RCC 7860 (cell line): ENCODE measurements at regions not wholly inside any gene's neighbourhood (a gene's known extent, or its start where the extent isn't known, plus 50 kb on each side); places are given as distances from the start of the nearest gene placed in this dataset.
"Not testable (repeated sequence)": the region's sequence is repeated elsewhere in the genome, so short reads cannot be mapped to it uniquely, and the experiment has no call there.

Source experiments
- DNase-seq: peaks from one replicate; pipeline ENCODE4 v3.0.0-alpha.2; 2015; ENCODE audit warnings: low spot score
- FAIRE-seq: peaks from 2 replicates; lab custom pipeline; 2012; peaks lifted over from hg19 to GRCh38; lab: Jason Lieb, UNC

- DNase-seq (no peak), FAIRE-seq (no peak)
Measured at GRCh38 chr18:77329651-77330050, 80.0 kb downstream of the GALR1 start.

DNA sequence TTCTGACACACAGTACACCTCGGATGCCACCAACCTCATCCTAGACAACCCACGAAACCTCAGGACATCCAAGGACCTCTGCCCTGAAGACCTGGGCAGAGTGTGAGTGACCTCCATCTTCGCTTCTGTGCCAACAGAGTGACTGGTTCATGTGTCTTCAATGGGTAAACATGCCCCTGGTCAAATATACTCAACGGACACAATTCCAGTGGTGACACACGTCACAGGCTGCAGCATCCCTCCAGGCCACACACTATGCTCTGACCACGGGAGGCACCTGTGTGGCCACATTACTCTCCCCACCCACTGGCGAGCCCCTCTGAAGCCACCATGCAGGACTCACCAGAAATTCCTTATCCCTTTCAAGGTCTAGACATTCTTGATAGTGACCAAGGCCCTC, 85.2 kb downstream of the GALR1 start:
- DNase-seq (no peak), FAIRE-seq (no peak)

GRCh38 chr18:77337604-77338003, 88.0 kb downstream of the GALR1 start:
- no peak for DNase-seq
- no peak for FAIRE-seq

DNA sequence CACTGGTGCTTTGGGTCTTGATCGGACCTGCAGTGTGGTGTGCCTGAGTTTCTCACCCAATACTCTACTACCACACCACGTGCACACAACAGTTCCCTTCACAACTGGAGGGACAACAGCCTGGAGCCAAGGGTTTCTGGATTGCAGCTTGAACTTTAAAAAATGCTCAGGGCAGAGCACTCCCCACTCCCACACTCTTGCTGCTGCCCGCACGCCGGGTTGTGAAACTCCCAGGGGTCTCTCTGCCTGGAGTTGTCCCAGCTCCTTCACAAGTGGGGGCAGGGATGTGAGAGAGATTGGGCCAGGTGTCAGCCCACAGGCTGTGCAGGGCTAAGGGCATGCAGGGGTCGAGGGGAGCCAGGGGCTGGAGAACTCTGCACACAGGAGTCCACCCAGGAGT, 89.4 kb downstream of the GALR1 start:
- FAIRE-seq, result no peak
- DNase-seq, result no peak

DNA sequence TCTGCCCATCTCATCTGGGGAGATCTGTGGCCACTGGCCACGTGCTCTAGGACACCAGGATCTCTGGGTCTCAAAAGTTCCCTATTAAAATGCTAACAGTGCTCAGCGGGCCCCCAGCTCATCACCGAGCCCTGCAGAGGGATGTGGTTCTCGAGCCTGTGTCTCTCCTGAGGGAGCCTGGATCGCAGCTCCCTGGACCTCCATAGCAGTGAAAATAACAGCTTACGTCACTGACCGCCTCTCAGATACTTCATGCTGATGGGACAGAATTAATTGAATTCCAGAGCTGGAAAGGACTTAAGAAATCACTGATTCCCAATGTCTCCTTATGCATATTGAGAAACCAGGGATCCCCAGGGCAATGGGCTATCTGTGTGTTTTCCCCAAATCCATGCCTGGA, 90.0 kb downstream of the GALR1 start:
- no peak for DNase-seq
- FAIRE-seq, result no peak

GRCh38 chr18:77340815-77341214, 91.2 kb downstream of the GALR1 start:
- no peak for DNase-seq
- no peak for FAIRE-seq

DNA sequence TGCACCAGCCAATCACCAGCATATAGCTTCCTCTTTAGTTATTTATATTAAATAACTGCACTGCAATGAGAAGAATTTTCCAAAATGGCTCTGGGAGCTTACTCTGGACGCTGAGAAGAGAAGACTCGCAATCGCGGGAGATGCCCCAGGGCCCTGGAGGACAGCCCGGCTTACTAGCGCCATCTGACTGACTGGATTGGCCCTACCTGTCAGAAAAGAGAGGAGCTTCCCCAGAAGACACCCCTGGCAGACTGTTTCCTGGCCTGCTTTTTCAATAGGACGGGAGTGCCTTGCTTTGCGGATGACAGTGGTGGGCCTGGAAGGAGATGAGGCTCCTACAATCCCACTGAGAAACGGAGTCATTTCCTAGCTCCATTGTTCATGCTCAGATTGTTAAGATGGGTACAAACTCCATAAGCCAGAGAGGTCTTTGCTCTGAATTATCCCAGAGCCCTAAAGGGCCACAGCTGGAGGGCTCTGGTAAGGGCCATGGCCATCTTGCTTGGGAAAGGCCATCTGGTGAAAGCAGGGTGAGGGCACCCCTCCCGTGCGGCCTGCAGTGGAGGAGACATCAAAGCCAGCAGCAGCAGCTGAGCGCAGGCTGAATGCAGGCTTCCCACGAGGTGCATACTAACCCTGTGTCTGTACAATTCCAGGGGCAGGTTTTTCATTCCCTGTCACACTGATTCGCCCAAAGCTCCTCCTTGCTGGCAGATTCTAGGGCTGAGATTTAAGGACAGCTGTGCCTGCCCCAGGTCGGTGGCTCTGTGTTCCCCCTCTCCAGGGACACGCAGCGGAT, 92.1 kb downstream of the GALR1 start:
- DNase-seq, result no peak
- FAIRE-seq, result no peak

DNA sequence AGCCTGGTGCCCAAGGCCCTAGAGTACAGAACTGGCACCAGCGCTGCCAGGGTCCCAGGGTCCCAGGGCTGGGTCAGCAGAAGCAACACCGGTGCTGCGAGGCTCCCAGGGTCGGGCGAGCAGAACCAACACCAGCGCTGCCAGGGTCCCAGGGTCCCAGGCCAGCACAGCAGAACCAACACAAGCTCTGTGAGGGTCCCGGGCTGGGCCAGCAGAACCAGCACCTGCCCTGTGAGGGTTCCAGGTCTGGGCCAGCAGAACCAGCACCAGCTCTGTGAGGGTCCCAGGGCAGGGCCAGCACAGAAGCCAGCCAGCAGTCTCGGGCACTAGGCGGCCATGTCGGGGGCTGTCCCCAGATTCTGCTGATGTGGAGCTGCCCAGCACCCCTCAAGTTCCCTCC, 93.1 kb downstream of the GALR1 start:
- DNase-seq (no peak), FAIRE-seq (no peak)

- FAIRE-seq (no peak), DNase-seq (no peak)
Measured at GRCh38 chr18:77343846-77344510, 94.3 kb downstream of the GALR1 start.

DNA sequence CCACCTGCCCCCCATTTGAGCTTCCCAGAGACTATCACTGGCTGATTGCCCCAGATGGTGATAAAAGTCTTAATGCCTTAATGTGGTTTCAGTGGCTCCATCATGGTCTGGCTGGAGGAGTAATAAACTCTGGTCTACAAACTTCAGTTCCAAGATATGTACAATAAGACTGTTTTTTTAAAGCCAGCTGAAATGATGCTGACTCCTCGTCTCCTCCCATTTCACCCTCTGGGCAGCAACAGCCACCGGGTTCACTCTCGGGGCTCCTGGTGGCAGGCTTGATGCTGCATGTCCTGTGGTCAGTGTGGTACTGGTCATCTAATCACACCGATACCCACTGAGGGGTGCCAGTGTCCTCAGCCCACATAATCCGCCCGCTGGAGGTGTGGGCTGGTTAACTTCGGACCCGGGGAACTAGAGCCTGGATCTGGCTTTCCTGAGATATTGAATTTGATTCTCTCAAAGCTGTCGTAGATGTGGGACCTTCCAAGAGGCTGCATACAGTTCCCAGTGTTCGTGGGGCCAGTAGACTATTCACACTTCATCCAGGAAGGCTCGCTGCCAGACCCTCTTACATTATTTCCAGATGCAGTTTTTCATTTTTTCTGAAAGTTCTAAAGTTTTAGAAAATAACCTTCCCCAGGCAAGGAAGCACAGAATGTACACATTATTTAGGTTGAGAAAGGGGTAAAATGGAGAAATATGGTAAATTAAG, 95.3 kb downstream of the GALR1 start:
- FAIRE-seq (no peak), DNase-seq (no peak)

DNA sequence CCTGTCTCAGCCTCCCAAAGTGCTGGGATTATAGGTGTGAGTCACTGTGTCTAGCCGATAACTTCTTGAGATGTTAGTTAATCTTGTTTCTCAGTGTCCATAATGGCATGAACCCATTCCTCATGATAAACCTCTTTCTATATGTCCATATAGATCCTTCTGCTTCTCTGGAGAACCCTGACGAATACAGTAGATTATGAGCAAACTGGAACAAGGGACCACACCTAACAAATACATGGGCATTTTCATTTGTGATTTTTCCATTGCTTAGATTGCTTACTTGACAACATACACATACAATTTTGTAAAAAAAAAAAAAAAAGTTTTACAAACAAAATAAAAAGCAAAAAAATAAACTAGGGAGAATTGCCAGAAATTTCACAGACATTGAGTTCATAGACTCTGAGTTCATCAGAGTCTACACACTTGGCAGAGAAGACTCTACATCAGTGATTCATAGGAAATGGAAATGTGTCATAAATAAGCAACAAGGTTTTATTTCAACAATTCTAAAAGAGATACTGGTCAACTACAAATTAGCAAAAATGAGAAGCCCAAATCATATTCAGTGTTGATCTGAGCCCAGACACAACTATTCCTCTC, 96.7 kb downstream of the GALR1 start:
- no peak for FAIRE-seq
- no peak for DNase-seq

- FAIRE-seq, DNase-seq: not testable (repeated sequence)
Measured at GRCh38 chr18:77353349-77353748, 103.7 kb downstream of the GALR1 start.

- no peak for FAIRE-seq
- DNase-seq, result no peak
Measured at GRCh38 chr18:77359561-77360314, 110.1 kb downstream of the GALR1 start.

- no peak for DNase-seq
- no peak for FAIRE-seq
Measured at GRCh38 chr18:77360315-77361190, 110.9 kb downstream of the GALR1 start.

DNA sequence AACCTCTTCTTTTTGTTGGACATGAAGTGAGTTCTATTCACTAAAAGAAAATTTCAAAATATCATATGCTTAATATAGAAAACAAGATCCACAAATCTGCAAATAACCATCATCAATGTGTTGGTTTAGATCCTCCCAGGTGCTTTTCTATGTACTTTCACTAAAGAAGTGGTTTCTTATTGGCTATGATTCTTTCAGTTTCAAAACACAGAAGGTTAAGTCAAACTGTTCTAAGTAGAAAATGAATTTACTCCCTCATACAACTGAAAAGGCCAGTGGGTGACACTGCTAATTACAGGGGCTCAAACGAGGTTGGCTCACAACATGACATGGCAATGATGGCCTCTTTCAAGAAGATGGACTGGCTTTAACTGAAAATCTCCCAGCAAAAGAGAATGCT, 111.7 kb downstream of the GALR1 start:
- no peak for FAIRE-seq
- DNase-seq, result no peak

DNA sequence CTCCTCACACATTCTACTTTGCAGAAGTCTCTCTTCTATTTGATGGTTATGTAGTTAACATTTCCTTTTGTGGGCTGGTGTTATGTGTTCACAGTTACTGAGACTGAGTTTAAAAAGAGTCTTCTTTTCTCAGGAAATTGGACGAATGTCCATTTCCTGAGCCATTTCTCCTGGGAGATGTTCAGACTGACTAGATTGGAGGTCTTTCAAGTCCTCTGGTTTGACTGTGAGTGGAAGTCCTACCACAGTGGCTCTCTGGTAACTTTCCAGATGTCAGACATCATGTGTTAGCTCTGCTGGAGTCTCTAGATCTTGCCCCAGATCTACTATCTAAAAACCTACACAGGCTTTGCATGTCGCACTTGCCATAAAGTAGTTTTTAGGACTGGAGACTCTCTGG, 116.0 kb downstream of the GALR1 start:
- no peak for FAIRE-seq
- DNase-seq, result no peak

- no peak for FAIRE-seq
- DNase-seq, result no peak
Measured at GRCh38 chr18:77366067-77366719, 116.5 kb downstream of the GALR1 start.

GRCh38 chr18:77366720-77367641, 117.3 kb downstream of the GALR1 start:
- peak; percentile 21 for DNase-seq
- no peak for FAIRE-seq
